Amniotic stem cell (primary cell): ENCODE measurements at regions not wholly inside any gene's neighbourhood (a gene's known extent, or its start where the extent isn't known, plus 50 kb on each side); places are given as distances from the start of the nearest gene placed in this dataset.

Experiments used
- DNase-seq: peaks from one replicate; lab custom pipeline; 2025; lab: John Stamatoyannopoulos, UW

DNA sequence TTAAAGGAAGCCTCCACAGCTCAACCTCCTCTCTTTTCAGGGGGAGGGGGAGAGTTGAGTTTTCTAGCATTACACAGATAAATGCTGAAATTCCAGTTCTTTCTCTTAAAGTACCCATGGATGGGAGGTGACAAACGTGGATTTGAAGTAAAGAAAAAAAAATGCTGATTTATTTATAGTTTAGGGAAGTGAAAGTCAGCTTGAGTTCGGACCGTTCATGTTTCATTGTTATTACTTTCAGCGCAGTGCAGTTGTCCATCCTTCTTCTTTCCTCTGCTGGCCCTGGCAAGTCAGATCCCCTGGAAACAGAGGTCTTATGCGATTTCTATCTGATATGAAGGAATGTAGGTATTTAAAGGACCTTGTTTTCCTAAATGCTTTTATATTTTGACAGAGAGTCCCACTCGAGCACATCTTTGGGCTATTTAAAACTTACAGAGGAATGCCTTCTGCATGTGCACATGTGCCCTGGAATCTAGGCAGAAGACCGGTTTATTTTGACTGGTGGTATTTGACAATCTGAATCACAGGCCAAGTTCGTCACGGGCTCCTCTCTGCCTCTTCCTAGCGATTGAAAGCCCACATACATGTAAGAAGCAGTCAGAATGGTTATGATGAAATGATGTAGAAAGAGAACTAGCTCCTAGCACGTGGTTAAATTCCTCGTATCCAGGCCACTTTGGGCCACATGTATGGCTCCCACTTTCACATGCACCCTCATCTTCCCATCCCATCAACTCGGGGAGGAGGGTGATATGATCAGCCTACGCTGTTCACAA lies 385.2 kb upstream of the KLF4 start:
- no peak for DNase-seq

DNA sequence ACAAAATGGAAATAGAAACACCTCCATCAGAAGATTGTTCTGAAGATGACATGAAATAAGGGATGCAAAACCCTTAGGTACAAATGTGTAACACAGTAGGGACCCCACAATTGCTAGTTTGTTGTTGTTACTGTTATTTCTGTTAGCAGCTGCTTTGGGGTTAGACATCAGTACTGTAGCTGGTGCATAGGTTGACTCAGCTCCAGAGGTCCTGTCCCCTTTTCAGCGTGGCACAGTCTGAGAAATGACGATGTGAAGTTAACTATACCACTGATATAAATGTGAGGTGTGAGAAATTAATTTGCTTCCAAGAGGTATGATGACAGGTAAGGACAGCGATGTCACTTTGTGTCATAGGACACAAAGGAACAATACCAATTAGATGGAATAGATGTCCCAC lies 384.6 kb upstream of the KLF4 start:
- DNase-seq, result no peak

DNA sequence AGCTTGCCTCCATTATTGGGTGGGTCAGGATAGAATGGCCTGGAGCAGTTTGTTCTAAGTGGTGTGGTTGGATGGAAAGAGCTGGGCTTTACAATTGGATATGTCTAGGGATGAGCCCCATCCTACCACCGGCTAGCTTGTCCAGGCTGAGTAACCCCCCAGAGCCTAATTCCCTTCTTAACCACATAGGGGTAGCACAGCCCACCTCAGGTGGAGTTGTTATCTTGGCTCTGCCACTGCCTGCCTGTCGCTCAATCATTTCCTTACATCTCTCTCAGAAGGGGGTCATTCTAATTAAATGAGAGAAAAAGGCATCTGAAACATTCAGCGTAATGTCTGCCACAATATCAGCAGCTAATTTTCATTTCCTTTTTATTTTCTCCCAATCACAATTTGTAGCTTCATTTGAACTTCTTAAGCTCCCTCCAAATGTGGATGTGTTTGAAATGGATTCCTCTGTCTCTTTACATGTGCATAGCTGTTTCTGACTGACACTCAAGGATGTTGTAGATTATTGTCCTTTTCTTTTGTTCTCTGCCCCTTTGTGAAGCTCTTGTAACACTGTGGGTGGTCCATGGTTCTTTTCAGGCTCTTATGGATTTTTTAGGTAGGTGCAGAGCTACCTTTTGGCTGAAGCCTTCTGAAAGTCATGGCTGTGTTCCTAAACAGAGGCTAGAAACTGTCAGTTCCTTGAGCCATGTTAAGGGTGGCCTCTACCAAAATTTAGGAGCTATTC lies 383.1 kb upstream of the KLF4 start:
- DNase-seq, result no peak

DNA sequence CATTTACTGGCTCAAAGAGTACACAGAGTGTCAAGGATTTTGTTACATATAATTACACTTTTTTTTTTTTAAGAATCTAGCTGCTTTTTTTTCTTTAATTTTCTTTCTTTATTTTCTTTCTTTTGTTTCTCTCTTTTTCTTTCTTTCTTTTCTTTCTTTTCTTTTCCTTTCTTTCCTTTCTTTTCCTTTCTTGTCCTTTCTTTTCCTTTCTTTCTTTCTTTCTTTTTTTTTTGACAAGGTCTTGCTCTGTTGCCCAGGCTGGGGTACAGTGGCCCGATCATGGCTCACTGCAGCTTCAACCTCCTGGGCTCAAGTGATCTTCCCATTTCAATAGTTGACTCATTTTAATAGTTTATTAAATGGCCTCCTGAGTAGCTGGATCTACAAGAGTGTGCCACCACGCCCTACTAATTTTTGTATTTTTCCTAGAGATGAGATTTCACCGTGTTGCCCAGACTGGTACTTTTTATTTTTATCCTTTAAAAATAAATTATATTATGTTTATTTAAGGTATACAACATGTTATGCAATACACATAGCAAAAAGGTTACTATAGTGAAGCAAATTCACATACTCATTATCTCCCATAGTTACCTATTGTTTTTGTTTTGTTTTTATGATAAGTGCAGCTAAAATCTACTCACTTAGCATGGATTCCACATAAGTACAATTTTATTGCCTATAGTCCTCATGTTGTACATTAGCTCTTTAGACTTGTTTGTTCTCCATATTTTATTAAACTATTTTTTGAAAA lies 381.5 kb upstream of the KLF4 start:
- no peak for DNase-seq

DNA sequence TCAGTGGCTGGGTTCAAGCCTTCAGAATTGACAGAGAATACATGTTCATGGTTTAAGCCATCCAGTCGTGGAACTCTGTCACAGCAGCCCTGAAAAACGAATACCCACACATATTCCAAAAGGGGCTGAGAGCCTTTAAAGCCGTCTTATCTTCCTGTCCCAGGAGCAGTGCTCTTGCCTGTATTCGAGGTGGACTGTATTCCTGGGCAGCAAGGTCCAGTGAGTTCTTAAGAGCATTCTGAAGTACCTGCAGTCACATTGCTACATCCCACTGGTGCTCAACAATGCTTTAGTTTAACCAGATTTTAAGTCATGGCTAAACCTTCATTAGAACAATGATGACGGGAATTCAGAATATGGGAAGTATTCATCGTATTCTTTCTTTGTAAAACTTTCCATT lies 380.7 kb upstream of the KLF4 start:
- no peak for DNase-seq

DNA sequence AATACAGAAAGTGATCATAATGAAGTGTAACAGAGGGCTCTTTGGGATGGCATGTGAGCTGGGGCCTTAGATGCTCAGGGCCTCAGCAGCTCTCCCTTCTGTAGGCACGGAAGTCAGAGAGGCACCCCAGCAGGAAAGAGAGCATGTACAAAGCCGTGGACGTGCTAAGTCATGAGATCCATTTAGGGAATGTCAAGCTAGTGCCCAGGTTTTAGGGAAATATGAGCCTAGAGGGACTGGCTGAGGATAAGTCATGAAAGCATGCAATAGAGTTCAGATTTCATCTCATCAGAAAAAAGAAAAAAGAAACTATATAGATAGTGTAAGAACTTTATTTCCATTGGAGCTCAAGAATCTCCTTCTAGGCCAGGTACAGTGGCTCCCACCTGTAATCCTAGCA lies 379.5 kb upstream of the KLF4 start:
- no peak for DNase-seq

DNA sequence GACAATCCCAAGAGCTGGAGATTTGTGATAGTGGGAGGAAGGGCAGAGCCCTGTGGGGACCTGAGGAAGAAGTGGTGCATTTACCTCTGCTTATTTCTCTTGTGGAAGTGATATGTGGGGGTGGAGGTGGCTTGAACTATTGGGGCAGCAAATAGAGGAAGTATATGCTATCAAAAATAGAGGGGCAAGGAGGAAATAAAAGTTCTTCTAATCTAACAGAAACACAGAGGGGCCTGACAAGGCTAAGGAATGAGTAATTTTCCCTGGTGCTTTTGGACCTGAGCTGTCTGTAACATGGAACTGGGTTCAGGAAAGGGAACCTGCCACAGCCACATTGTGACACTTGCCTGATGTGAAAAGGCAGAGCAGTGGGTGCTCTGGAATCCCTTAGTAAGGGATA lies 378.6 kb upstream of the KLF4 start:
- no peak for DNase-seq

DNA sequence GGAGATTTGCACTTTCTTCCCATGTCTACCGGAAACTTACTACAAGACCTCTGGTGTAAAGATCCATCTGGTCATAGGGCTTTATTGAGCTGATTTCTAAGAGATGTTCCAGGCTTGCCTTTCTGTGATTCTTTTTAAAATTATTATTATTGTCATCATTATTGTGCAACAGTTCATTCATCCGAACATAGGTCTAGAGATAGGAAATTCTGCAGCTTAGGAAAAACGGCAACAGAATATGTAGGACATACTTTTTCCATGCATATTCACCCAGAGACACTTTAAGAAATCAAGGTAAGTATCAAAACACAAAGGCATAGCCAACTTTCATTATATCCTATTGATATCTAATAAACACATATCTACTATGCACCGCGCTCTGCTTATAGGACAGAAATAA lies 378.2 kb upstream of the KLF4 start:
- no peak for DNase-seq

DNA sequence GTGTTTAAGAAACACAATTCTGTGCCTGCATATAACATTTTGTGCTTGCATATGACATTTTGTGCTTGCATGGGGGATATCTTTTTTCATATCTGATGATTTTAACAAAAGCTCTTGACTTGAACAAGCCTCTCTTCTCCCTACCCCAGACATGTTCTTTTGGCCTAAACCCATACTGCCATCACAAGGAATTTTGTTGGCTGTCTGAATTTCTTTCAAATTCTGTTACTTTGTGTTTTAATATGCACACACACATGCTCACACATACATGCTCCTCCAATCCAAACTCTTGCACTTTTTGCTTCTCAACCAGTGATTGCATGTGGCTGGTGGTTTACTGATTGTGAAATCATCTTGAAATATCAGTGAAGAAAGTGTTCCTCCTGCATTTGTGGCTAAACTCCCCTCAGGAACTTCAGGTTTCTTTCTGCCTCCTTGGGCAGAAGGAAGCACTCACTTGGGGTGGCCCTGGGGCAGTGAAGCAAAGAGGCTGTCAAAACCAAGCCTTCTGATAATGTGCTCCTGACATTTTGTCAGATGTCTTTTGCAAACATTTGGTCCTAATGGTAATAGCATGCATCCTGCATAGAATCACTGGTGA lies 377.2 kb upstream of the KLF4 start:
- DNase-seq, result no peak

DNA sequence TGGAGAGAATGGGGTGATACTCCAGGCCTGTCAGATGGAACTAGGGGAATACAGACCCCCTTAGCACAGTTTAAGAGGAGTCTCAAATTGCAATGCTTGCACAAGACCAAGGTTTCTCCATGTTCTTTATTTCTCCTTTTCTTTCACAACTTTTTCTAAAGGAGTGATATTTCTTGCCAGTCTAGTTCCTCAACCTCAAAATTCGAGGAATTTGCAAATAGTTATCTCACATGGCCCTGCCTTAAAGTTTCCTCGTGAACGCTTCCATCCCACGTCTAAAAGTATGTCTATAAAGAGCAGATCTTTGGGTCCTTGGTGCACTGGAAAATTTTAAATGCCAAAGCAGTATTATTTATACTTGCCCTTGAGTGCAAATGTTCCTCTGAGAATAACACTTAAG lies 373.8 kb upstream of the KLF4 start:
- no peak for DNase-seq

DNA sequence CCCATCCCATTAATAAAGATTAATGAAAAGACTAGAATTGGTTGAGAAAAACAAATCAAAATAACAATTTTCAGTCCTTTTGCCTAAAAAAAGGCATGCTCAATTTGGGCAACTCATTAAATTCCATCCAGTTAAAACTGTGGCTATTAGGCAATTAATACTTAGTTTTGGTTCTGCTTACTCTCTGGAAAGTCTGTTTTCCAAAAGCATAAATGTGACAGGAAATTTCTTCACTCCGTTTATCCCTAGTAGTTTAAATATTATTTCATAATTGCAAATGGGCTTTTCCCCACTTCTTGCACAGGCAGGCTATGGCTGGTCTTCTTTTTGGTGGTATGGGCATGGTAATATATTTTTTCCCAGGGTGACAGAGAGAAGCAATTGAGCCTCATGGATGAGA lies 373.3 kb upstream of the KLF4 start:
- DNase-seq, result no peak

DNA sequence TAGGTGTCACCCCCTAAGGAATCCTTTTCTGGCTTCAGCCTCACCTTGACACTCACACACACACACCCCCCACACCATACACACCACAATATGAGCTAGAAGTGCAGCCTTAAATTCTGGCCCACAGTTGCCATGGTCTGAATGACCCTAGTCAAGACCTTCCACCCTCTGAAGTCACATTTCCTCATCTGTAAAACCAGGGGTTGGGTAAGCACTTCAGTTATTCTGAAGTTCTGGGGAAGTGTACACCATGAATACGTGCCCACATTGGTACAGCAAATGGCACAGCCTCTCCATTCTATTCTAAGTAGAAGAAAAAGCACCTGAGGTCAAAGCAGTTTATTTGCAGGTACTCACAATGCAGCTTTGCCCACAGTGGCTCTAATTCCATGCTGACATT lies 372.8 kb upstream of the KLF4 start:
- no peak for DNase-seq

DNA sequence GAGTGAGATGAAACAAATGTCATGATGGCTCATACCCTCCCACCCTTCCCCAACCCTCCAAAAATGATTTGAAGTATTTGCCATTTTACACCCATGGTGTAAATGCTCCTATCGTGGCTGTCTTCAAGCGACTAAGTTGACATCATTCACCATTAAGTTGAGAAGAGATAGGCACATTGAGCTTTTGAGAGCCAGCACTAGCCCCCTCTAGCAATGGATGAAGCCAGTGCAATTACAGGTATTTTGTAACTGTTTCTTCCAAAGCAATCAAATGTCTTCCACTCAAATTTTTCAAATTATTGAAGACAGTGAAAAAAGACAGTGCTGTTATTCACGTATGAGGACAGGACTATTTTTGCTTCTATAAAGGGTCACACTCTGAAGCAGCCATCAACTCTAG lies 371.5 kb upstream of the KLF4 start:
- no peak for DNase-seq

DNA sequence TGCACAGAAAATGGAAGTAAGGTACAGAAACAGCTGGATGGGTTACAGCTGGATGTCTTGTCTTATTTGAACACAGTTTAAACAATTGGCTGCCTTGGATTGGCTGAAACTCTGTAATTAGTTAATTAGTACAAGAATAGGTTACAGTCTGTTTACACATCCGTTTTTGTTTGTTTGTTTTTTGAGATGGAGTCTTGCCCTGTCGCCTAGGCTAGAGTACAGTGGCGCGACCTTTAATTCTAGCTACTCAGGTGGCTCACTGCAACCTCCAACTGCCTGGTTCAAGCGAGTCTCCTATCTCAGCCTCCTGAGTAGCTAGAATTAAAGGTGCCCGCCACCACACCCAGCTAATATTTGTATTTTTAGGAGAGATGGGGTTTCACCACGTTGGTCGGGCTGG lies 368.7 kb upstream of the KLF4 start:
- no peak for DNase-seq

DNA sequence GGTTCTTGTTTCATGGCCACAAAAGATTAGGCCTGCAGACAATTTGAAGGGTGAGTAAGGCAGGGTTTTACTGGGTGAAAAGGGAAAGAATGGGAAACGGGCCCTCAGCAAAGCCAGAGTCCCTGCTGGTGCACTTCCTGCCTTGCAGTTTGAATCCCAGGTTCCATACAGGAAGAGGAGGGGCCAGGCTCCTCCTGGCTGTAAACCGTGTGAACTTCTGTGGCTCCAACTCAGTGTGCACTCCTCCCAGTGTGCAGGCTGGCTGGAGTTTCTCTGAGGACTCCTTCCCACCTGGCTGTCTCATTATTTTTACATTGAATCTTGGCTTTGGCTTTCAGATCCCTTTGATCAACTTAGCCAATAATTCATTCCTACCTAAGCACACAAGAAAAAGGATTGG lies 367.1 kb upstream of the KLF4 start:
- no peak for DNase-seq

DNA sequence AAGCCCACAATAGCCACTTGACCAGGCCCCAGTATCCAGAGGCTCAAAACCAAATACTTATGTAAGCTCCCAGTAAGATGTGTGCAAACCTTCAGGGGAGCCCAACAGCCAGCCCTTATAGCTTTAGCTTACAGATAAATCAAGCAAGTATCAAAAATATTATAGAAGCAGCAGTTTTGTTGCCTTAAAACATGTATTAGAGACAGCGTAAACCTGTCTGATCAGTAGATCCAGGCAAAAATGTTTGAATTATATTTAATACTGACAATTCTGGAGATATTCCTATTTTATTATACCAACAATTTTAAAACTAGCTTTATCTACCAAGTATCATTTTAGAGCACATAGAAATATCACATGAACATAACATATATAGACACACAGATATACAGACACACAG lies 365.6 kb upstream of the KLF4 start:
- no peak for DNase-seq

DNA sequence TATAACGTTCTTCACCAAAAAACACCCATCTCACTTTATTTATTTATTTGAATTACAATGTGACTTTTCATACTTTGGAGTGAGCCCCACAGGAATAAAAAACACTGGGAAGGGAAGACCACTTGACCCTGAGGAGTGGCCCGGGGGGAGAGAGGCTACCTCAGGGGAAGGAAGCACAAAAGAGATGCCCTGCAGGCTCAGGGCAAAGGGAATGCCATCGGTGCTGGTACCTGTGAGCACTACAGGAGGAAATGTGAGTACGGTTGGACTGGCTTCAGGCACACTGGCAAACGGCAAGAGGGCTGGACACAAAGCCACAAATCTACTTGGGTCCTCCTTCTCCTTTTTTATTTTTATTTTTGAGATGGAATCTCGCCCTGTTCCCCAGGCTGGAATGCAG lies 363.9 kb upstream of the KLF4 start:
- DNase-seq, result no peak

DNA sequence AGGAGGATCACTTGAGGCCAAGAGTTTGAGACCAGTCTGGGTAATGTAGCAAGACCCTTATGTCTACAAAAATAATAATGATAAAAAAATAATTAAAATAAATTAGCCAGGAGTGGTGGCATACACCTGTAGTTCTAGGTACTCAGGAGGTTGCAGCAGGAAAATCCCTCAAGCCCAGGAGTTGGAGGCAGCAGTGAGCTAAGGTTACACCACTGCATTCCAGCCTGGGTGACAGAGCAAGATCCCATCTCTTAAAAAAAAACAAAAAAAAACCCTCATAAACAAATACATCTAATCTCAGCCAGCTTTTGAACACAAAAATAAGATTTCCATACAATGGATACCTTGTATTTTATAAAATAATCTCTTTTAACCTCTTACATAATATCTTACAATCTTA lies 363.3 kb upstream of the KLF4 start:
- no peak for DNase-seq

DNA sequence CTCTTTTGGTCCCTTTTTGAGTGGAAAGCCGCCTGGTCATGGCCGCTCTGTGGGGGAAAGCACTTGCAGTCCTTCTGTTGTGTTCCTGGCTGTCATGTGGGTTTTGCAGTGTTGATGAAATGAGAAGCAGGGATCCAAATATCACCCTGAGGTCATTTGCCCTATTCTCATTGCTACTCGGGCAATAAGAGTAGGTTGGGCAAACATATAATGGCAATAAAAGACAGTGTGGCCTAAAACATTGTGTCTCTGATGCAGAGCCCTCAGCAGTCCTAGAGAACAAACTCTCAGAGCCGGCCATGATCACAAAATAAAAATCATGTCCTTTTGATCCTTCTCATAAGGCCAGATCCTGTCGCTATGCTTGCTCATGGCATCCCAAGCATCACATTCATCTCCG lies 361.1 kb upstream of the KLF4 start:
- DNase-seq, result no peak

DNA sequence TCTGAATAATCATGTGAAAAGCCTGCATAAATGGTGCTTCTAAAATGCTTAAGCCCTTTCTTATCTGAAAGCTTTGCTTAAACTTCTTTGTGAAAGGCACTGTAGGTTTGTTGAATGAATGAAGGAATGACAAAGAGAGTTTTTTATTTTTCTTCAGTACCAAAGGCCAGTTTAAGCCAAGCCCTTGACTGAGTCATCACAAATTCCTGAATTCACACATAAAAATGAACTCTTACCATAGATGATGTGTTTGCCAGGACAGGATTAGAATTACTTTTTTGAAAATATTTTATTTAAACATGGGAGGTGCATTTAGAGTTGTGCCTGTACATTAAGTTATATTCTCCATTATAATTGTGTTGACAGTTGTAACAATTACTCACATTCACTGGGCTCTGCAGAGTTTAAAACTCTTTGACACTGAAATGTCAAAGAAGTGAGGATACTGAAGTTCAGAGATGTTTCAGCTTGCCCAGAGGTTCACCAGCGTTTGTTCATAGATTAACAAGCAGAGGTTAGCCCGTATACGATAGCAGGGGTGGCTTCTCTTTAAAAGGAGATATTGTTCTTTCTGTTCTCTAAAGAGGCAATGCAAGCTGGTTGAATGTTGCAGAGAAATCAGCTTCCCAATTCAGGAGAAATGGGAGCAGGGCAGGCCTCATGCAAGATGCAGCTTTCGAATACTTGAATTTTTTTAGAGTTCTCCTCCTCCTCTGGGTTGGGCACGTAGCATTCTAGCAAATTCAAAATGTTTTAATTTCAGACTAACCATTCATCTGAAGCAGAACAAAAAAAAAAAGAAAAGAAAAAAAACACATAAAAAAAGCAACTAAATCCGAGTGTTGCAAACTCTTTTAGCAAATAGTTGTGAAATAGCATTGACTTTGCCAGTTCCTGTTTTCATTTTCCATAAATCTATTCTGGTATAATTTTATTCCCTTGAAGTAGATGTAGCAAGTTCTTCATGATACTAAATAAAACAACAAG lies 358.7 kb upstream of the KLF4 start:
- peak; percentile 18 for DNase-seq

DNA sequence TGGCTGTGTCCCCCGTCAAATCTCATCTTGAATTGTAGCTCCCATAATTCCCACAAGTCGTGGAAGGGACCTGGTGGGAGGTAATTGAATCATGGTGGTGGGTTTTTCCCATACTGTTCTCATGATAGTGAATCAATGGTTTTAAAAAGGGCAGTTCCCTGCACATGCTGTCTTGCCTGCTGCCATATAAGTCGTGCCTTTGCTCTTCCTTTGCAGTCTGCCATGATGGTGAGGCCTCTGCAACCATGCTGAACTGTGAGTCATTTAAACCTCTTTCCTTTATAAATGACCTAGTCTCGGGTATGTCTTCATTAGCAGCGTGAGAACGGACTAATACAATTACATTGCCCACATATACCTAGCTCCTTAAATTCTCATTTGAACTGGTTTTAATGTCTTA lies 353.0 kb upstream of the KLF4 start:
- DNase-seq, result no peak

DNA sequence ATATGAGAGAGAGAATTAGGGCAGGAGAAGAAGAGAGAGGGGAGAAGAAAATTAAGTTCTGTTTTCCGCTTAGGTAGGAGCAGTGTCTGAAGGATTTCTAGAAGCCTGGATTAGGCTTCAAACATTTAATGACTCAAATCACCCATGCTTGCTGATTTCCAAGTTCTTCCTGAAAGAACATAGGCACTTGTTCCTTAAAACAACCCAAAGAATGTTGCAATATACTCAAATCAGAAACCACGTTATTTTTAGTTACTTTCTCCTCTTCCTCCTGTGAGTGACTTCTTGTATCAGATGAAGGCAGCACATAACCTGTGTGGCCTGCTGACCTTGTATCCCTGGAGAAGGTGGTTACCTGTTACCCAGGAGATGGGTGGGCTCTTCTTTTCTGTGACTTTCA lies 351.5 kb upstream of the KLF4 start:
- DNase-seq, result no peak
